Fibroblast of pulmonary artery (primary cell): ENCODE measurements at regions not wholly inside any gene's neighbourhood (a gene's known extent, or its start where the extent isn't known, plus 50 kb on each side); places are given as distances from the start of the nearest gene placed in this dataset.

Source experiments
- DNase-seq: peaks from one replicate; pipeline ENCODE4 v3.0.0-alpha.2; 2010; ENCODE audit warnings: low read depth
- H3K4me3 ChIP-seq: replicated peaks from 2 replicates; pipeline ENCODE4 v1.5.1; 2011; ENCODE audit warnings: low read depth, mild to moderate bottlenecking, control low read depth, low read length, moderate library complexity
- CTCF ChIP-seq: IDR thresholded peaks from 2 replicates; pipeline ENCODE4 v1.5.1; 2011; ENCODE audit warnings: mild to moderate bottlenecking, control low read depth, low read length, inconsistent platforms; ENCODE audit errors: missing control alignments

- no peak overlapping the region for H3K4me3 ChIP-seq
- DNase-seq, result no peak
- TF ChIP-seq CTCF, result no peak
Observed at GRCh38 chr3:117809186-117810081, 1099.9 kb downstream of the TUSC7 start.

GRCh38 chr3:117811786-117812185, 1102.2 kb downstream of the TUSC7 start:
- no peak for TF ChIP-seq CTCF
- no peak overlapping the region for H3K4me3 ChIP-seq
- no peak for DNase-seq

- no peak overlapping the region for H3K4me3 ChIP-seq
- TF ChIP-seq CTCF, result no peak
- DNase-seq, result peak; percentile 10
Observed at GRCh38 chr3:117814975-117815374, 1105.4 kb downstream of the TUSC7 start.

- H3K4me3 ChIP-seq, result no peak overlapping the region
- TF ChIP-seq CTCF, result no peak
- no peak for DNase-seq
Observed at GRCh38 chr3:117817103-117817502, 1107.5 kb downstream of the TUSC7 start.

- no peak overlapping the region for H3K4me3 ChIP-seq
- DNase-seq, result no peak
- TF ChIP-seq CTCF, result no peak
Observed at GRCh38 chr3:117818592-117818991, 1109.0 kb downstream of the TUSC7 start.

- no peak for TF ChIP-seq CTCF
- H3K4me3 ChIP-seq, result no peak overlapping the region
- no peak for DNase-seq
Observed at GRCh38 chr3:117820658-117821299, 1111.2 kb downstream of the TUSC7 start.

- DNase-seq, result no peak
- TF ChIP-seq CTCF, result no peak
Observed at GRCh38 chr3:117822416-117822815, 1112.8 kb downstream of the TUSC7 start.

More at GRCh38 chr3:117822416-117822815, 1112.8 kb downstream of the TUSC7 start:
- H3K4me3 ChIP-seq, result no peak overlapping the region
